Hematopoietic multipotent progenitor cell treated with erythropoietin and hydrocortisone succinate and interleukin-3 and kit ligand, for 17 days (in vitro differentiated cells): ENCODE measurements at regions not wholly inside any gene's neighbourhood (a gene's known extent, or its start where the extent isn't known, plus 50 kb on each side); places are given as distances from the start of the nearest gene placed in this dataset.
A peak's percentile ranks its signal among the peaks of the same experiment; 100 is the strongest.
"Not testable (repeated sequence)": the region's sequence is repeated elsewhere in the genome, so short reads cannot be mapped to it uniquely, and the experiment has no call there.

Source experiments
- DNase-seq: peaks from one replicate; pipeline ENCODE4 v3.0.0-alpha.2; 2015; ENCODE audit warnings: low spot score

- no peak for DNase-seq
Measured at GRCh38 chr2:8314063-8314462, 367.8 kb upstream of the ID2 start.

- DNase-seq = no peak
Measured at GRCh38 chr2:8315531-8316165, 366.2 kb upstream of the ID2 start.

- DNase-seq = no peak
Measured at GRCh38 chr2:8316356-8316755, 365.5 kb upstream of the ID2 start.

- no peak for DNase-seq
Measured at GRCh38 chr2:8317418-8317817, 364.4 kb upstream of the ID2 start.

GRCh38 chr2:8319219-8319618, 362.6 kb upstream of the ID2 start:
- no peak for DNase-seq

GRCh38 chr2:8320311-8321066, 361.4 kb upstream of the ID2 start:
- no peak for DNase-seq

GRCh38 chr2:8322634-8323033, 359.2 kb upstream of the ID2 start:
- DNase-seq = no peak

- peak; percentile 75 for DNase-seq
Measured at GRCh38 chr2:8324164-8324856, 357.5 kb upstream of the ID2 start.

- DNase-seq = peak; percentile 13
Measured at GRCh38 chr2:8324901-8325300, 357.0 kb upstream of the ID2 start.

- DNase-seq = no peak
Measured at GRCh38 chr2:8327371-8328100, 354.3 kb upstream of the ID2 start.

GRCh38 chr2:8328217-8328616, 353.6 kb upstream of the ID2 start:
- peak; percentile 49 for DNase-seq

GRCh38 chr2:8329660-8330622, 351.9 kb upstream of the ID2 start:
- peak; percentile 44 for DNase-seq

- no peak for DNase-seq
Measured at GRCh38 chr2:8331068-8331467, 350.8 kb upstream of the ID2 start.

GRCh38 chr2:8332646-8333045, 349.2 kb upstream of the ID2 start:
- DNase-seq = no peak

- DNase-seq = no peak
Measured at GRCh38 chr2:8333177-8333831, 348.6 kb upstream of the ID2 start.

GRCh38 chr2:8333832-8334187, 348.0 kb upstream of the ID2 start:
- not testable (repeated sequence) for DNase-seq

GRCh38 chr2:8334866-8335325, 347.0 kb upstream of the ID2 start:
- DNase-seq = no peak

- DNase-seq = no peak
Measured at GRCh38 chr2:8335801-8336200, 346.1 kb upstream of the ID2 start.

- DNase-seq = no peak
Measured at GRCh38 chr2:8337321-8337720, 344.5 kb upstream of the ID2 start.

GRCh38 chr2:8342407-8342806, 339.4 kb upstream of the ID2 start:
- no peak for DNase-seq

- no peak for DNase-seq
Measured at GRCh38 chr2:8343031-8343430, 338.8 kb upstream of the ID2 start.
